GM21528 (cell line): ENCODE measurements at regions not wholly inside any gene's neighbourhood (a gene's known extent, or its start where the extent isn't known, plus 50 kb on each side); places are given as distances from the start of the nearest gene placed in this dataset.

Source experiments
- ATAC-seq: cut with Tn5 transposase; IDR thresholded peaks from one replicate; pipeline ENCODE4 v1.9.1; 2021; ENCODE audit warnings: mild to moderate bottlenecking, moderate library complexity; ENCODE audit not compliant: unreplicated experiment, low FRiP score

- ATAC-seq, result no peak
These were observed 270.8 kb downstream of the CBLN1 start for GRCh38 chr16:49010879-49011278.

GRCh38 chr16:49010396-49010795 lies 271.2 kb downstream of the CBLN1 start:
- no peak for ATAC-seq

- ATAC-seq, result no peak
These were observed 272.4 kb downstream of the CBLN1 start for GRCh38 chr16:49009204-49009603.

GRCh38 chr16:49003992-49004391 lies 277.6 kb downstream of the CBLN1 start:
- ATAC-seq, result no peak

- ATAC-seq, result no peak
These were observed 278.6 kb downstream of the CBLN1 start for GRCh38 chr16:49003022-49003421.

- ATAC-seq, result no peak
These were observed 281.0 kb downstream of the CBLN1 start for GRCh38 chr16:49000594-49000993.

- no peak for ATAC-seq
These were observed 282.1 kb downstream of the CBLN1 start for GRCh38 chr16:48999508-48999907.

- no peak for ATAC-seq
These were observed 282.6 kb downstream of the CBLN1 start for GRCh38 chr16:48999044-48999443.

- no peak for ATAC-seq
These were observed 283.7 kb downstream of the CBLN1 start for GRCh38 chr16:48997946-48998345.

- no peak for ATAC-seq
These were observed 284.5 kb downstream of the CBLN1 start for GRCh38 chr16:48997081-48997615.

- no peak for ATAC-seq
These were observed 303.1 kb downstream of the CBLN1 start for GRCh38 chr16:48978501-48978900.

GRCh38 chr16:48972236-48972635 lies 309.4 kb downstream of the CBLN1 start:
- no peak for ATAC-seq

- ATAC-seq, result no peak
These were observed 310.0 kb downstream of the CBLN1 start for GRCh38 chr16:48971571-48972077.

GRCh38 chr16:48970216-48970615 lies 311.4 kb downstream of the CBLN1 start:
- no peak for ATAC-seq

- ATAC-seq, result no peak
These were observed 312.0 kb downstream of the CBLN1 start for GRCh38 chr16:48969611-48970010.

- no peak for ATAC-seq
These were observed 316.3 kb downstream of the CBLN1 start for GRCh38 chr16:48965386-48965785.

- ATAC-seq, result no peak
These were observed 317.6 kb downstream of the CBLN1 start for GRCh38 chr16:48963901-48964615.

- no peak for ATAC-seq
These were observed 318.3 kb downstream of the CBLN1 start for GRCh38 chr16:48963306-48963705.

- ATAC-seq, result no peak
These were observed 320.1 kb downstream of the CBLN1 start for GRCh38 chr16:48961546-48961945.

- ATAC-seq, result no peak
These were observed 320.8 kb downstream of the CBLN1 start for GRCh38 chr16:48960830-48961229.

GRCh38 chr16:48959747-48960146 lies 321.9 kb downstream of the CBLN1 start:
- no peak for ATAC-seq

GRCh38 chr16:48959204-48959603 lies 322.4 kb downstream of the CBLN1 start:
- no peak for ATAC-seq
